Tibial nerve (tissue), 4 donors: ENCODE measurements at regions not wholly inside any gene's neighbourhood (a gene's known extent, or its start where the extent isn't known, plus 50 kb on each side); places are given as distances from the start of the nearest gene placed in this dataset.

ENCODE experiments used
- CTCF ChIP-seq, 5 experiments: fragments of 200-600 bp in 3 of 5; fragments of 450-650 bp in 2 of 5; sonication (generic) in 3 of 5; IDR thresholded peaks; one replicate each; pipeline ENCODE4 v1.5.1; 2016 to 2019; ENCODE audit warnings: antibody characterized with exemption in 5 of 5, mild to moderate bottlenecking in 3 of 5, moderate library complexity in 2 of 5
- EP300 ChIP-seq, 2 donors: sonication (generic); formaldehyde crosslinking; IDR thresholded peaks; one replicate each; pipeline ENCODE4 v1.6.1; 2017; ENCODE audit warnings: antibody characterized with exemption in 2 of 2, mild to moderate bottlenecking in 1 of 2
- POLR2A ChIP-seq, 2 donors: fragments of 450-650 bp; IDR thresholded peaks; one replicate each; pipeline ENCODE4 v1.6.1; 2017; ENCODE audit warnings: antibody characterized with exemption in 2 of 2, mild to moderate bottlenecking in 2 of 2, moderate library complexity in 2 of 2

DNA sequence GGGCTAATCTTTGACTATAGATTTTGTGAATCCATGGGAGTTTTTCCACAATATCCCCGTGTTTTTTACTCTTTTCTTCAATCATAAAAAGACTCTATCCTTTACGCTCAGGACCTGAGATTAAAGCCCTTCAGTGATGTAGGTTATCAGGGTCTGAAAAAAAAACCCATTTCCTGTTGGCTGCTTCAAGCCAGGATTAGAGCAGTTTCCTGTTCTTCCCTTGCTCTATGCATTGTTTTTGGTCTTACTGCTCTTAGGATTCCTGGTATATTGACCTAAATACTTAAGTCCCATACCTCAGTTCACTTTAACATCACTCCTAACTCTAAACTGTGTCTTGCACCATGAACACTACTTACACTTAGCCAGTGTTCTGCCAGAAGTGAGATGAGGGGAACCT lies 319.3 kb upstream of the CHD1 start:
- no peak for TF ChIP-seq CTCF (IDR thresholded peaks at IDR 0.05)
- TF ChIP-seq EP300 (IDR thresholded peaks at IDR 0.05): no peak
- no peak for TF ChIP-seq POLR2A (IDR thresholded peaks at IDR 0.05)
